OCI-LY3 (cell line): ENCODE measurements at regions not wholly inside any gene's neighbourhood (a gene's known extent, or its start where the extent isn't known, plus 50 kb on each side); places are given as distances from the start of the nearest gene placed in this dataset.

Source experiments
- H2AFZ ChIP-seq: fragments of 200-600, 300-600 bp; shearing (Covaris generic); 2 replicates; pipeline ENCODE4 v1.6.0; 2014; ENCODE audit warnings: antibody characterized with exemption, low read depth, low read length
- H3K27ac ChIP-seq: fragments of 200-600, 300-600 bp; sonication (generic); 2 replicates; pipeline ENCODE4 v1.5.1; 2014; ENCODE audit warnings: mild to moderate bottlenecking, low read length, moderate library complexity, mixed read lengths
- H3K27me3 ChIP-seq: fragments of 200-600, 300-600 bp; sonication (generic); 2 replicates; pipeline ENCODE4 v1.6.1; 2014; ENCODE audit warnings: low read depth, low read length, mixed read lengths
- H3K36me3 ChIP-seq: fragments of 200-600, 300-600 bp; sonication (generic); replicated peaks from 2 replicates; pipeline ENCODE3; 2014; ENCODE audit warnings: low read depth, low read length, mixed read lengths
- H3K4me1 ChIP-seq: fragments of 300-600, 200-600 bp; sonication (generic); 2 replicates; pipeline ENCODE4 v1.6.1; 2014; ENCODE audit warnings: low read length, mixed read lengths
- H3K4me2 ChIP-seq: fragments of 200-600, 300-600 bp; sonication (generic); 2 replicates; pipeline ENCODE4 v1.6.1; 2014; ENCODE audit warnings: low read length, mixed read lengths
- H3K4me3 ChIP-seq: fragments of 300-600, 200-600 bp; sonication (generic); 2 replicates; pipeline ENCODE4 v1.5.1; 2014; ENCODE audit warnings: antibody characterized with exemption, mild to moderate bottlenecking, low read length, moderate library complexity
- H3K79me2 ChIP-seq: fragments of 300-600, 200-600 bp; shearing (Covaris generic); 2 replicates; pipeline ENCODE4 v1.6.1; 2014; ENCODE audit warnings: mild to moderate bottlenecking, low read length, mixed read lengths
- H3K9ac ChIP-seq: fragments of 300-600, 200-600 bp; shearing (Covaris generic); 2 replicates; pipeline ENCODE4 v1.6.0; 2014; ENCODE audit warnings: mild to moderate bottlenecking, low read length, moderate library complexity
- H3K9me3 ChIP-seq: fragments of 200-600, 300-600 bp; shearing (Covaris generic); 2 replicates; pipeline ENCODE4 v1.6.1; 2014; ENCODE audit warnings: low read length, mixed read lengths; ENCODE audit not compliant: insufficient read depth
- H4K20me1 ChIP-seq: fragments of 200-600, 300-600 bp; sonication (generic); 2 replicates; pipeline ENCODE4 v1.6.1; 2016; ENCODE audit warnings: low read length, mixed read lengths; ENCODE audit not compliant: insufficient read depth
- EZH2phosphoT487 ChIP-seq: fragments of 200-600 bp; shearing (Covaris generic); IDR thresholded peaks from 2 replicates; pipeline ENCODE4 v1.6.1; 2018; ENCODE audit warnings: antibody characterized with exemption, mixed run types, low read depth
- TF ChIP-seq, protein P1 (sequence below): fragments of 200-600, 300-600 bp; sonication (generic); IDR thresholded peaks from 2 replicates; pipeline ENCODE4 v1.5.1; 2014; ENCODE audit warnings: antibody characterized with exemption, low read length, low read depth

DNA sequence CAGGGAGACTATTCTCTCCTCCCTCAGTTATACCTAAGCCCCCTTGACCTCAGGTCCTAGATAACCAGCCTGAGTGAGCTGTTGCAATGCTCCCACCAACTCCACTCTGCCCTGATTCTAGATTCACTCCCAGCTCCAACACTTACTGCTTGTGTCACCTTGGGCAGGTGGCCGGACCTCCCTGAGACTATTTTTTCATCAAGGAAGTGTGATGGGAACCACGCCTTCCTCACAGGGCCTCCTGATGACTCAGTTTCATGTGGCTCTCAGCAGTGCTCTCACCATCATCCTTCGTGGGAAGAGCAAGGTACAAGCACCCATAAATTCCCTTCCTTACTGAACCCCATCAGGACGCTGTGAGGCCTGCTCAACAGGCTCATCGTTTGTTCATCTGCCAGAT, 925.8 kb upstream of the ZNF722 start:
- H3K9ac ChIP-seq: no peak overlapping the region
- H3K27ac ChIP-seq: no peak overlapping the region
- H3K9me3 ChIP-seq: no peaks in the 10 kb centered on the region
- no peaks in the 10 kb centered on the region for H4K20me1 ChIP-seq
- H2AFZ ChIP-seq: no peak overlapping the region
- no peak overlapping the region for H3K4me2 ChIP-seq
- no peaks in the 10 kb centered on the region for H3K36me3 ChIP-seq
- TF ChIP-seq, protein P1, sequence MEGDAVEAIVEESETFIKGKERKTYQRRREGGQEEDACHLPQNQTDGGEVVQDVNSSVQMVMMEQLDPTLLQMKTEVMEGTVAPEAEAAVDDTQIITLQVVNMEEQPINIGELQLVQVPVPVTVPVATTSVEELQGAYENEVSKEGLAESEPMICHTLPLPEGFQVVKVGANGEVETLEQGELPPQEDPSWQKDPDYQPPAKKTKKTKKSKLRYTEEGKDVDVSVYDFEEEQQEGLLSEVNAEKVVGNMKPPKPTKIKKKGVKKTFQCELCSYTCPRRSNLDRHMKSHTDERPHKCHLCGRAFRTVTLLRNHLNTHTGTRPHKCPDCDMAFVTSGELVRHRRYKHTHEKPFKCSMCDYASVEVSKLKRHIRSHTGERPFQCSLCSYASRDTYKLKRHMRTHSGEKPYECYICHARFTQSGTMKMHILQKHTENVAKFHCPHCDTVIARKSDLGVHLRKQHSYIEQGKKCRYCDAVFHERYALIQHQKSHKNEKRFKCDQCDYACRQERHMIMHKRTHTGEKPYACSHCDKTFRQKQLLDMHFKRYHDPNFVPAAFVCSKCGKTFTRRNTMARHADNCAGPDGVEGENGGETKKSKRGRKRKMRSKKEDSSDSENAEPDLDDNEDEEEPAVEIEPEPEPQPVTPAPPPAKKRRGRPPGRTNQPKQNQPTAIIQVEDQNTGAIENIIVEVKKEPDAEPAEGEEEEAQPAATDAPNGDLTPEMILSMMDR: no peak
- no peak for TF ChIP-seq EZH2phosphoT487
- no peak overlapping the region for H3K4me3 ChIP-seq
- no peaks in the 10 kb centered on the region for H3K79me2 ChIP-seq
- no peaks in the 10 kb centered on the region for H3K27me3 ChIP-seq
- H3K4me1 ChIP-seq: no peaks in the 10 kb centered on the region

DNA sequence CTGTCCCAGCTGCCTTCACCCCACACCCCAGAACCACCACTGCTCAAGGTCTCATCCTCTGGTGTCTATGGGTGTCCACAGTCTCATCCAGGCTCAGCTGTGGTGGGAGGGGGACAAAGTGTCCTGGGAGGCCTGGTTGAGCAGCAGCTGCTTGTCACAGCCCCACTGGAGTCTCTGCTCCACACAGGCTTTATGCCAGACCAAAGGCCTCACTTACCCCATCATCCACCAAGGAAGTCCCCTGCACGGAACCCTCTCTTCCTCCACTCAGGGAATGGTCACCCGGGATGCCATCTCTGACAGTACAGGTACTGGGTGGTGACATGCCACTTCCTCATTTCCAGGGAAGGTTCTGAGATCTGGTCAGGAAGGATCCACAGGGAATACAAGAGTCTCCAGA, 925.4 kb upstream of the ZNF722 start:
- Histone ChIP-seq H3K9ac (no peak overlapping the region), H3K4me3 (no peak overlapping the region), H2AFZ (no peak overlapping the region), H3K36me3 (no peaks in the 10 kb centered on the region), H3K79me2 (no peaks in the 10 kb centered on the region), H3K9me3 (no peaks in the 10 kb centered on the region), H3K4me2 (no peak overlapping the region), H4K20me1 (no peaks in the 10 kb centered on the region), H3K27me3 (no peaks in the 10 kb centered on the region), H3K27ac (no peak overlapping the region), H3K4me1 (no peaks in the 10 kb centered on the region)
- no peak for TF ChIP-seq EZH2phosphoT487
- TF ChIP-seq, protein P1: no peak

DNA sequence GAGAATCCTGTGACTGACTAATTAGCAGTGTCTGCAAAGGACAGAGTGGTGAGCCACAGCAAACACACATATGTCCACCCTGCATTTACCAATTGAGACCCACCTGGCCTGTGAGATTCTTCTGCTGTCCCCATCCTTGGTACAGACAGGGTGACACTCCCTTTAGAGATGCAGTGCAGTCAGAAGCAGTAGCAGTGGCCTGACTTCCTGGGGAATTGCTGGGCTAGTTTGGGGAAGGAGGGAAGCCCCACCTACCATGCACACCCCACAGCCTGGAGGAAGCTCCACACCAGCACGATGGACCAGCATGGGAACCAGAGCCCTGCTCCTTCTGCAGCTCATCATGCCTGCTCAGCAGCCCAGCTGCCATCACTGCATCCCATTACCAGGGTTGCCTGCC, 924.9 kb upstream of the ZNF722 start:
- Histone ChIP-seq H3K9ac (no peak overlapping the region), H3K4me2 (no peak overlapping the region), H3K79me2 (no peaks in the 10 kb centered on the region), H3K27ac (no peak overlapping the region), H3K36me3 (no peaks in the 10 kb centered on the region), H3K9me3 (0 out of 2 replicates have a peak, but pooled peaks cover 4% of the 10 kb centered on the region), H3K27me3 (no peaks in the 10 kb centered on the region), H2AFZ (no peak overlapping the region), H3K4me3 (no peak overlapping the region), H4K20me1 (no peaks in the 10 kb centered on the region), H3K4me1 (no peaks in the 10 kb centered on the region)
- TF ChIP-seq, protein P1: no peak
- TF ChIP-seq EZH2phosphoT487: no peak

DNA sequence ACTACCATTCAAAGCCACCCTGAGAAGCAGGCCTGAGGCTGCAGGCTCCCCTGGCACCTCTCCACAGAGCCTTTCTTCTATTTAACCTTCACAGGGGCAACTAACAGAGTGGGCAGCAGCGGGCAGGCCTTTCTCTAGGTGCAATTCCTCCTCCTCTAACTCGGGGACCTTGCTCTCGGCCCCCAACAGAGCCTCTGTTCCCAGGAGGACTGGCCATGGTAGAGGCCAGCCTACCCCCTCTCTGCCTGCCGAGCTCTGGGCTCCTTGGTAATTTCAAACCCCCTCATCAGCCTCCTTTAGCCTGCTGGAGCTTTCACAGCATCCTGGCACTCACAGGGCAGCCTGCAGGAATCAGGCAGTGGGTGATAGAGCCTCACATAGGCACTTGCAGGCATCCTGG, 920.8 kb upstream of the ZNF722 start:
- Histone ChIP-seq H3K27me3 (no peaks in the 10 kb centered on the region), H4K20me1 (no peaks in the 10 kb centered on the region), H2AFZ (no peak overlapping the region), H3K9me3 (peaks cover 4% of the 10 kb centered on the region; the same call in 1 of the 2 replicates), H3K79me2 (no peaks in the 10 kb centered on the region), H3K4me3 (no peak overlapping the region), H3K27ac (no peak overlapping the region), H3K36me3 (no peaks in the 10 kb centered on the region), H3K4me2 (no peak overlapping the region), H3K4me1 (no peaks in the 10 kb centered on the region), H3K9ac (no peak overlapping the region)
- TF ChIP-seq EZH2phosphoT487: no peak
- TF ChIP-seq, protein P1: no peak
